ENCODE measurements at regions not wholly inside any gene's neighbourhood (a gene's known extent, or its start where the extent isn't known, plus 50 kb on each side); places are given as distances from the start of the nearest gene placed in this dataset.

DNA sequence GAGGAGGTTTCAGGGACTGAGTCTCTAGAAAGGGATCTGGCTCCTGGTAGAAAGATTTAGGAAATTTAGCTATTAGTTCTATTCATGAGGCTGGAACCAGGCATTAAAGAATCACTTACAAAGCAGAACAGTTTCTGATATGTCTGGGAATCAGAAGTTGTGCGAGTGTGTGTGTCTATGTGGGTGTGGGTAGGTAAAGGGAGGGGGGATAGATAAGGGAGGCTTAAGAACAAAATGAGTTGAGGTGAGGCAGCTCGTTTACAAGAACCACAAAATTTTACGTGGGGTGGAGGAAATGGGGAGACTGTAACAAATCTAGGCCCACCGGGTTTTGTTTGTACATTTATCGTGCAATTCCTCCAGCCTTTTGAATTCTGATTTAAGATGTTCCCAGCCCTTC is 90.7 kb downstream of the SAMD9 start:
- H3K9me3 ChIP-seq (ENCODE audit: control insufficient read depth, low read depth, low read length), result peaks cover 2% of the 10 kb centered on the region
- H3K27ac ChIP-seq (ENCODE audit: control insufficient read depth, insufficient read depth, low read length), result no peak overlapping the region
- H4K20me1 ChIP-seq (ENCODE audit: control insufficient read depth, extremely low read depth, insufficient read depth, low read length), result no peaks in the 10 kb centered on the region
- no peaks in the 10 kb centered on the region for H3K79me2 ChIP-seq (ENCODE audit: control insufficient read depth, insufficient read depth, low read length)
- H3K4me1 ChIP-seq (ENCODE audit: control insufficient read depth, extremely low read depth, insufficient read depth, low read length), result peaks cover 18% of the 10 kb centered on the region
- H3K9ac ChIP-seq (ENCODE audit: control insufficient read depth, extremely low read depth, insufficient read depth, low read length), result no peak overlapping the region
- TF ChIP-seq EZH2 (IDR thresholded peaks at IDR 0.05; ENCODE audit: low read length) (no peak), CTCF (optimal IDR thresholded peaks at IDR 0.05 in 1 of 3, IDR thresholded peaks at IDR 0.05 in 1 of 3, conservative IDR thresholded peaks at IDR 0.05 in 1 of 3; ENCODE audit: extremely low read depth in 1 of 3, insufficient read depth in 2 of 3, low read length in 3 of 3) (no peak)
- H2AFZ ChIP-seq (ENCODE audit: control insufficient read depth, low read length), result no peak overlapping the region
- no peaks in the 10 kb centered on the region for H3K9me1 ChIP-seq (ENCODE audit: control insufficient read depth, extremely low read depth, insufficient read depth, low read length)
- H3K4me3 ChIP-seq (ENCODE audit: control insufficient read depth in 2 of 3, extremely low read depth in 1 of 3, insufficient read depth in 2 of 3, low read depth in 1 of 3, low read length in 3 of 3), result no peak overlapping the region
- H3K36me3 ChIP-seq (ENCODE audit: control insufficient read depth in 2 of 2, extremely low read depth in 1 of 2, insufficient read depth in 2 of 2, low read length in 2 of 2), result no peaks in the 10 kb centered on the region
- DNase-seq (ENCODE audit: low read depth, low spot score) (no peak), FAIRE-seq (no peak)
- H3K27me3 ChIP-seq (ENCODE audit: control insufficient read depth, extremely low read depth, insufficient read depth, low read length), result no peaks in the 10 kb centered on the region
- no peak overlapping the region for H3K4me2 ChIP-seq (ENCODE audit: control insufficient read depth, extremely low read depth, insufficient read depth, low read depth, low read length)
- dilution Hi-C loops (cut with MboI; ENCODE audit: extremely low pct_ligation_motif_present, low sequenced_read_pairs), result no loop called here

DNA sequence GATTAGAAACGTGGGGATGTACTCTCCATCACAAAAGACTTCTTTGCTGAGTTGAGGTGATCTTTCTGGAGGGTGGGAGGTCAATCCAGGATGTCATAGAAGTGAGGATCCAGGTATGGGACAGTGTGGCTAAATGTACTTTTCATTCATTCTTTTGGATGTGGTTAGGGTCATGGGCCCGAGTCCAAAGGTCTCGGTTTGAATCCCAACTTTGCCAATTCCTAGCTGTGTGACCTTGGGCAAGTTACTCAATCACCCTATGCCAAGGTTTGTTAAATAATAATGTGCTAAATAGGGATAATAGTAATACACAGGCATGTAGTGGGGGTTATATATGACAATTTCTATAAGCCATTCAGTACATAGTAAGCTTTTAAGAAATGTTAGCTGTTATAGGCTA is 91.4 kb downstream of the SAMD9 start:
- H3K4me3 ChIP-seq (ENCODE audit: control insufficient read depth in 2 of 3, extremely low read depth in 1 of 3, insufficient read depth in 2 of 3, low read depth in 1 of 3, low read length in 3 of 3), result no peak overlapping the region
- no peaks in the 10 kb centered on the region for H3K27me3 ChIP-seq (ENCODE audit: control insufficient read depth, extremely low read depth, insufficient read depth, low read length)
- peaks cover 22% of the 10 kb centered on the region for H3K4me1 ChIP-seq (ENCODE audit: control insufficient read depth, extremely low read depth, insufficient read depth, low read length)
- H3K27ac ChIP-seq (ENCODE audit: control insufficient read depth, insufficient read depth, low read length), result no peak overlapping the region
- FAIRE-seq (no peak), DNase-seq (ENCODE audit: low read depth, low spot score) (no peak)
- no peak overlapping the region for H2AFZ ChIP-seq (ENCODE audit: control insufficient read depth, low read length)
- no peaks in the 10 kb centered on the region for H3K79me2 ChIP-seq (ENCODE audit: control insufficient read depth, insufficient read depth, low read length)
- no peak overlapping the region for H3K9ac ChIP-seq (ENCODE audit: control insufficient read depth, extremely low read depth, insufficient read depth, low read length)
- H4K20me1 ChIP-seq (ENCODE audit: control insufficient read depth, extremely low read depth, insufficient read depth, low read length), result no peaks in the 10 kb centered on the region
- no peaks in the 10 kb centered on the region for H3K36me3 ChIP-seq (ENCODE audit: control insufficient read depth in 2 of 2, extremely low read depth in 1 of 2, insufficient read depth in 2 of 2, low read length in 2 of 2)
- H3K9me1 ChIP-seq (ENCODE audit: control insufficient read depth, extremely low read depth, insufficient read depth, low read length), result no peaks in the 10 kb centered on the region
- H3K9me3 ChIP-seq (ENCODE audit: control insufficient read depth, low read depth, low read length), result no peaks in the 10 kb centered on the region
- H3K4me2 ChIP-seq (ENCODE audit: control insufficient read depth, extremely low read depth, insufficient read depth, low read depth, low read length), result no peak overlapping the region
- TF ChIP-seq CTCF (optimal IDR thresholded peaks at IDR 0.05 in 1 of 3, IDR thresholded peaks at IDR 0.05 in 1 of 3, conservative IDR thresholded peaks at IDR 0.05 in 1 of 3; ENCODE audit: extremely low read depth in 1 of 3, insufficient read depth in 2 of 3, low read length in 3 of 3), result no peak
- TF ChIP-seq EZH2 (IDR thresholded peaks at IDR 0.05; ENCODE audit: low read length), result no peak
- dilution Hi-C loops (cut with MboI; ENCODE audit: extremely low pct_ligation_motif_present, low sequenced_read_pairs), result no loop called here

All from keratinocyte (primary cell).